PFSK-1 (cell line): ENCODE measurements at regions not wholly inside any gene's neighbourhood (a gene's known extent, or its start where the extent isn't known, plus 50 kb on each side); places are given as distances from the start of the nearest gene placed in this dataset.

Experiments
- FOXP2 ChIP-seq: optimal IDR thresholded peaks from 2 replicates; pipeline ENCODE3; 2011; ENCODE audit warnings: borderline replicate concordance, control low read depth, inconsistent platforms; ENCODE audit not compliant: insufficient read depth; ENCODE audit errors: extremely low read length, extremely low read depth
- POLR2AphosphoS5 ChIP-seq: IDR thresholded peaks from 2 replicates; pipeline ENCODE4 v1.6.1; 2012; ENCODE audit warnings: low read depth, mild to moderate bottlenecking, control low read depth, low read length, moderate library complexity
- SIN3A ChIP-seq: IDR thresholded peaks from 2 replicates; pipeline ENCODE4 v1.6.1; 2012; ENCODE audit warnings: mild to moderate bottlenecking, low read length, moderate library complexity, borderline replicate concordance; ENCODE audit not compliant: insufficient read depth
- TAF1 ChIP-seq: IDR thresholded peaks from 2 replicates; pipeline ENCODE4 v1.6.1; 2012; ENCODE audit warnings: low read length, control low read depth, borderline replicate concordance; ENCODE audit not compliant: insufficient read depth
- TF ChIP-seq, protein P1 (sequence below), 2 experiments: IDR thresholded peaks; 2 replicates each; pipeline versions ENCODE4 v1.6.1 to v1.8.0; 2011 to 2012; ENCODE audit warnings: low read depth in 2 of 2, low read length in 2 of 2, control low read depth in 1 of 2, inconsistent platforms in 1 of 2, mild to moderate bottlenecking in 1 of 2, moderate library complexity in 1 of 2; ENCODE audit not compliant: insufficient read depth in 1 of 2

GRCh38 chr6:134525190-134525868, 207.4 kb upstream of the SGK1 start:
- TF ChIP-seq FOXP2 (no peak), TAF1 (no peak), POLR2AphosphoS5 (no peak), SIN3A (no peak)
- TF ChIP-seq, protein P1, sequence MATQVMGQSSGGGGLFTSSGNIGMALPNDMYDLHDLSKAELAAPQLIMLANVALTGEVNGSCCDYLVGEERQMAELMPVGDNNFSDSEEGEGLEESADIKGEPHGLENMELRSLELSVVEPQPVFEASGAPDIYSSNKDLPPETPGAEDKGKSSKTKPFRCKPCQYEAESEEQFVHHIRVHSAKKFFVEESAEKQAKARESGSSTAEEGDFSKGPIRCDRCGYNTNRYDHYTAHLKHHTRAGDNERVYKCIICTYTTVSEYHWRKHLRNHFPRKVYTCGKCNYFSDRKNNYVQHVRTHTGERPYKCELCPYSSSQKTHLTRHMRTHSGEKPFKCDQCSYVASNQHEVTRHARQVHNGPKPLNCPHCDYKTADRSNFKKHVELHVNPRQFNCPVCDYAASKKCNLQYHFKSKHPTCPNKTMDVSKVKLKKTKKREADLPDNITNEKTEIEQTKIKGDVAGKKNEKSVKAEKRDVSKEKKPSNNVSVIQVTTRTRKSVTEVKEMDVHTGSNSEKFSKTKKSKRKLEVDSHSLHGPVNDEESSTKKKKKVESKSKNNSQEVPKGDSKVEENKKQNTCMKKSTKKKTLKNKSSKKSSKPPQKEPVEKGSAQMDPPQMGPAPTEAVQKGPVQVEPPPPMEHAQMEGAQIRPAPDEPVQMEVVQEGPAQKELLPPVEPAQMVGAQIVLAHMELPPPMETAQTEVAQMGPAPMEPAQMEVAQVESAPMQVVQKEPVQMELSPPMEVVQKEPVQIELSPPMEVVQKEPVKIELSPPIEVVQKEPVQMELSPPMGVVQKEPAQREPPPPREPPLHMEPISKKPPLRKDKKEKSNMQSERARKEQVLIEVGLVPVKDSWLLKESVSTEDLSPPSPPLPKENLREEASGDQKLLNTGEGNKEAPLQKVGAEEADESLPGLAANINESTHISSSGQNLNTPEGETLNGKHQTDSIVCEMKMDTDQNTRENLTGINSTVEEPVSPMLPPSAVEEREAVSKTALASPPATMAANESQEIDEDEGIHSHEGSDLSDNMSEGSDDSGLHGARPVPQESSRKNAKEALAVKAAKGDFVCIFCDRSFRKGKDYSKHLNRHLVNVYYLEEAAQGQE (IDR thresholded peaks at IDR 0.05; ENCODE audit: insufficient read depth in 1 of 2, low read depth in 2 of 2, low read length in 2 of 2), result no peak

DNA sequence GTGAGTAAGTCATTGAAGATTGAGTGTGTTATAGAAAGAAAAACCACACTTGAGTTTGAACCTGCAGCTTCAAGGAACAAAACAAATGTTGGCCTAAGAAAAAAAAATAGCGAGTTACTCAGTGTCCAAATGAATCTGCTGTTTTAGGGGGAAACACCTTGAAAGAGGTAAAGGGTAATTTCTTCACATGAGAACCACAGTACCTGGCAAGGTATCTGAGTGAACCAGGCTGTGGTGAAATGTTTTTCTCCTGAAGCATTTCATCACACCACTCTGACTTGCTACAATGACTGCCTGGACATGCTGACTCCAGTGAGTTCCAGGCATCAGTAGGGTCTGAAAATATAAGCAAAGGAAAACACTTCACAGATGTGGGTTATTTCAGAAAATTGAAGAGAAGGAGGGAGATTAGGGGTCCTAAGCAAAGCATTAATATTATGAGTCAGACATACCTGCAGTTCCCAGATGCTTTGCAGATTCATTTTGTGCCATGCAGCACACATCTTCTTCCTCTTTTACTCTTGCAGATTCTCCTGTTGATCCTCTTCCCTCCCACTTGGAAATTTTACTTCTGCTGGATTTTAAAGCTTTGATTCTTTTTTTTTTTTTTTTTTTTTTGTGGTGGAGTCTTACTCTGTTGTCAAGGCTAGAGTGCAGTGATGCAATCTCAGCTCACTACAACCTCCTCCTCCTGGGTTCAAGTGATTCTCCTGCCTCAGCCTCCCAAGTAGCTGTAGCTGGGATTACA, 206.2 kb upstream of the SGK1 start:
- TF ChIP-seq POLR2AphosphoS5 (no peak), TAF1 (no peak), FOXP2 (no peak), SIN3A (no peak)
- TF ChIP-seq, protein P1 (IDR thresholded peaks at IDR 0.05; ENCODE audit: insufficient read depth in 1 of 2, low read depth in 2 of 2, low read length in 2 of 2), result no peak

- no peak for TF ChIP-seq TAF1
- TF ChIP-seq SIN3A, result no peak
- no peak for TF ChIP-seq FOXP2
- TF ChIP-seq POLR2AphosphoS5, result no peak
- TF ChIP-seq, protein P1 (IDR thresholded peaks at IDR 0.05; ENCODE audit: insufficient read depth in 1 of 2, low read depth in 2 of 2, low read length in 2 of 2), result no peak
Observed at GRCh38 chr6:134523051-134523450, 205.1 kb upstream of the SGK1 start.

GRCh38 chr6:134521116-134521501, 203.2 kb upstream of the SGK1 start:
- TF ChIP-seq TAF1 (no peak), POLR2AphosphoS5 (no peak), FOXP2 (no peak), SIN3A (no peak)
- TF ChIP-seq, protein P1 (IDR thresholded peaks at IDR 0.05; ENCODE audit: insufficient read depth in 1 of 2, low read depth in 2 of 2, low read length in 2 of 2), result no peak
